ENCODE measurements at regions not wholly inside any gene's neighbourhood (a gene's known extent, or its start where the extent isn't known, plus 50 kb on each side); places are given as distances from the start of the nearest gene placed in this dataset.

DNA sequence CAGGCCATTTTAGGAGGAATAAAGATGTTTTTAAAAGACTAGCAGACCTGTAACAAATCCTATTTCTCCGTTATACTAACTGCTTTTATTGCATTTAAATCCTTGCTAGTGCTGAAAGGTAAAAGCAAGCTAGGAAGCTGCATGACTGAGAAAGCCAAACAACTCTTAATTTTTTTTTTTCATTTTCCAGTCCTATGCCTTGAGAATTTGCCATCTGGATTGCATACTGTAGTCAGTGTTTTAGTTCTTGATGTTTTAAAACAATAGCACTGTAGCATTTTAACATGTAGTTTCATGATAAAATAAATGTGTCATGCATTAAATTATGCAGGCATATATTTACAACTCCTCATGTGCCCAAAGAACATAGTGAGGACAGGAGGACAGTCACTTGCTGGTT, 108.4 kb upstream of the FGF10 start:
- intact Hi-C loops (cut with micrococcal nuclease) = no loop called here
- Mint-ChIP-seq H3K27me3 (no peaks in the 10 kb centered on the region), H3K27ac (no peak overlapping the region), H3K4me3 (no peak overlapping the region), H3K9me3 (peaks cover 2% of the 10 kb centered on the region), H3K36me3 (ENCODE audit: low read depth) (no peaks in the 10 kb centered on the region), H3K4me1 (ENCODE audit: low read depth) (no peaks in the 10 kb centered on the region)
- ChIA-PET POLR2A (no interaction called here), CTCF (no interaction called here)
- no peak for ATAC-seq
- TF ChIP-seq CTCF (IDR thresholded peaks at IDR 0.05) = no peak
- no peak for DNase-seq

- ChIA-PET CTCF (no interaction called here), POLR2A (no interaction called here)
- DNase-seq (no peak), ATAC-seq (no peak)
- Mint-ChIP-seq H3K27me3 (no peaks in the 10 kb centered on the region), H3K36me3 (ENCODE audit: low read depth) (no peaks in the 10 kb centered on the region), H3K4me3 (no peak overlapping the region), H3K27ac (no peak overlapping the region), H3K9me3 (peaks cover 2% of the 10 kb centered on the region), H3K4me1 (ENCODE audit: low read depth) (no peaks in the 10 kb centered on the region)
- intact Hi-C loops (cut with micrococcal nuclease) = no loop called here
- no peak for TF ChIP-seq CTCF (IDR thresholded peaks at IDR 0.05)
Measured at GRCh38 chr5:44495280-44495679, 106.1 kb upstream of the FGF10 start.

GRCh38 chr5:44489759-44490158, 100.5 kb upstream of the FGF10 start:
- H3K27me3 Mint-ChIP-seq = no peaks in the 10 kb centered on the region
- no peaks in the 10 kb centered on the region for H3K36me3 Mint-ChIP-seq (ENCODE audit: low read depth)
- ChIA-PET CTCF (interaction anchor here (1.1 kb wide), 1 partner anchor 9 kb away, joined by 3 read pairs; no protein-coding TSS in a partner anchor), POLR2A (no interaction called here)
- intact Hi-C loops (cut with micrococcal nuclease) = no loop called here
- no peak overlapping the region for H3K4me3 Mint-ChIP-seq
- no peaks in the 10 kb centered on the region for H3K4me1 Mint-ChIP-seq (ENCODE audit: low read depth)
- DNase-seq (no peak), ATAC-seq (no peak)
- H3K27ac Mint-ChIP-seq = no peak overlapping the region
- no peak for TF ChIP-seq CTCF (IDR thresholded peaks at IDR 0.05)
- H3K9me3 Mint-ChIP-seq = peaks cover 3% of the 10 kb centered on the region

DNA sequence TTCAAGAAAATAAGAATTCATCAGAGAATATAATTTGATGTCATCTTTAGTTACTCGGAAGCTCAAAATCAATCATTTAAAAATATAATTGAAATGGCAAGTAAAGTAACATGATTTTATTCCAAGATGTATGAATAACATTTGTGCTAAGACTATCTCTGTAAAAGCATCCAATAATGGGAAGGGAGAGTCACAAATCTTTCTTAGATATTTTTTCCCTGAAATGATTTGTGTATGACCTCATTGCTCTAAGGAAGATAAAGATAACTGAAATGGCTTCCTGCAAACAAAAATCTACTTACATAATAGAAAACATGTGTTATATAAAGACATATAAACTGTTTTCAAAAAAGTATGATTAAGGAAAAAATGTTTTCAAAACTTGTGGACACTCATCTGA, 97.4 kb upstream of the FGF10 start:
- Mint-ChIP-seq H3K9me3 (peaks cover 1% of the 10 kb centered on the region), H3K4me3 (no peak overlapping the region), H3K27ac (no peak overlapping the region), H3K4me1 (ENCODE audit: low read depth) (no peaks in the 10 kb centered on the region), H3K27me3 (no peaks in the 10 kb centered on the region), H3K36me3 (ENCODE audit: low read depth) (no peaks in the 10 kb centered on the region)
- CTCF ChIA-PET = no interaction called here
- DNase-seq (no peak), ATAC-seq (no peak)
- POLR2A ChIA-PET = no interaction called here
- intact Hi-C loops (cut with micrococcal nuclease) = no loop called here
- TF ChIP-seq CTCF (IDR thresholded peaks at IDR 0.05) = no peak

- Mint-ChIP-seq H3K9me3 (peaks cover 2% of the 10 kb centered on the region), H3K27ac (no peak overlapping the region), H3K4me1 (ENCODE audit: low read depth) (no peaks in the 10 kb centered on the region), H3K4me3 (no peak overlapping the region), H3K27me3 (no peaks in the 10 kb centered on the region), H3K36me3 (ENCODE audit: low read depth) (no peaks in the 10 kb centered on the region)
- DNase-seq = no peak
- intact Hi-C loops (cut with micrococcal nuclease) = no loop called here
- POLR2A ChIA-PET = no interaction called here
- CTCF ChIA-PET = no interaction called here
- no peak for ATAC-seq
- TF ChIP-seq CTCF (IDR thresholded peaks at IDR 0.05) = no peak
Measured at GRCh38 chr5:44454002-44454401, 64.8 kb upstream of the FGF10 start.
